Stimulated activated CD4-positive, alpha-beta T cell treated with anti-CD3 and anti-CD28 coated beads, TNF-alpha, amount 100 ng/mL, for 4 hours (primary cell): ENCODE measurements at regions not wholly inside any gene's neighbourhood (a gene's known extent, or its start where the extent isn't known, plus 50 kb on each side); places are given as distances from the start of the nearest gene placed in this dataset.

Source experiments
- DNase-seq, 3 experiments: peaks; one replicate each; pipeline ENCODE4 v3.0.0-alpha.2; 2020; ENCODE audit warnings: low read depth in 3 of 3

- no peak for DNase-seq
Measured at GRCh38 chr3:178297740-178298139, 238.5 kb upstream of the KCNMB2 start.

GRCh38 chr3:178300441-178300959, 235.7 kb upstream of the KCNMB2 start:
- DNase-seq = no peak

- no peak for DNase-seq
Measured at GRCh38 chr3:178302966-178303930, 233.0 kb upstream of the KCNMB2 start.

GRCh38 chr3:178304758-178305467, 231.3 kb upstream of the KCNMB2 start:
- no peak for DNase-seq

- DNase-seq = no peak
Measured at GRCh38 chr3:178306432-178307115, 229.7 kb upstream of the KCNMB2 start.

GRCh38 chr3:178308771-178309170, 227.5 kb upstream of the KCNMB2 start:
- DNase-seq = no peak

- no peak for DNase-seq
Measured at GRCh38 chr3:178310949-178311348, 225.3 kb upstream of the KCNMB2 start.

GRCh38 chr3:178313716-178314115, 222.5 kb upstream of the KCNMB2 start:
- no peak for DNase-seq

GRCh38 chr3:178318340-178318739, 217.9 kb upstream of the KCNMB2 start:
- DNase-seq = no peak

GRCh38 chr3:178318941-178319816, 217.1 kb upstream of the KCNMB2 start:
- no peak for DNase-seq

- DNase-seq = no peak
Measured at GRCh38 chr3:178320456-178321351, 215.5 kb upstream of the KCNMB2 start.

GRCh38 chr3:178324356-178324755, 211.9 kb upstream of the KCNMB2 start:
- no peak for DNase-seq

- no peak for DNase-seq
Measured at GRCh38 chr3:178325330-178325729, 210.9 kb upstream of the KCNMB2 start.

- no peak for DNase-seq
Measured at GRCh38 chr3:178329936-178330335, 206.3 kb upstream of the KCNMB2 start.

GRCh38 chr3:178334239-178334638, 202.0 kb upstream of the KCNMB2 start:
- DNase-seq = no peak

GRCh38 chr3:178336336-178336735, 199.9 kb upstream of the KCNMB2 start:
- DNase-seq = no peak

- DNase-seq = no peak
Measured at GRCh38 chr3:178340506-178340905, 195.7 kb upstream of the KCNMB2 start.

GRCh38 chr3:178341636-178342035, 194.6 kb upstream of the KCNMB2 start:
- no peak for DNase-seq

GRCh38 chr3:178342111-178342510, 194.1 kb upstream of the KCNMB2 start:
- DNase-seq = no peak

GRCh38 chr3:178343433-178344038, 192.7 kb upstream of the KCNMB2 start:
- DNase-seq = no peak
